ENCODE measurements at regions not wholly inside any gene's neighbourhood (a gene's known extent, or its start where the extent isn't known, plus 50 kb on each side); places are given as distances from the start of the nearest gene placed in this dataset.

DNA sequence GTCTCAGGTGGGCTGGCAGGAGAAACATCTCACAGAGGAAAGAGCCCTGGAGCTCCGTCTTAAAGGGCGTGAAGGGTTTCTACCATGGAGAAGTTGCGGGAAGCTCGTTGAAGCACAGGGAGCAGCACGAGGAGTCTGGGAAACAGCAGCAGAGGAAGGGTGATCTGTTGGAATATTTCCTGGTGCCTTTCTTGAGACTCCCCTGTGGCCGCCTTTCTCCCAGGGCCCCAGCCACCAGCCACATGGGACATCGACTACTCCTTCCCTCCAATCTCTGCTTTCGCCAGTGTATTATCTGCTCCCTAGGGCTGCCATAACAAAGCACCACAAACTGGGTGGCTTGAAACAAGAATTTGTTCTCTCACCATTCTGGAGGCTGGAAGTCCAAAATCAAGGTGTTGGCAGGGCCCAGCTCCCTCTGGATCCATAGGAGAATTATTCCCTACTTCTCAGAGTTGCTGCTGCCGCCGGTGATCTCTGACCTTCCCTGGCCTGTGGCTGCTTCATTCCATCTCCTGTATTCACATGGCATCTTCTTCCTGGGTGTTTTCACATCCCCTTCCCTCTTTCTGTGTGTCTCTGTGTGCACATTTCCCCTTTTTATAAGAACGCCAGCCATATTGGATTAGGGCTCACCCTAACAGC is 152.8 kb upstream of the GSC start:
- DNase-seq, result no peak

DNA sequence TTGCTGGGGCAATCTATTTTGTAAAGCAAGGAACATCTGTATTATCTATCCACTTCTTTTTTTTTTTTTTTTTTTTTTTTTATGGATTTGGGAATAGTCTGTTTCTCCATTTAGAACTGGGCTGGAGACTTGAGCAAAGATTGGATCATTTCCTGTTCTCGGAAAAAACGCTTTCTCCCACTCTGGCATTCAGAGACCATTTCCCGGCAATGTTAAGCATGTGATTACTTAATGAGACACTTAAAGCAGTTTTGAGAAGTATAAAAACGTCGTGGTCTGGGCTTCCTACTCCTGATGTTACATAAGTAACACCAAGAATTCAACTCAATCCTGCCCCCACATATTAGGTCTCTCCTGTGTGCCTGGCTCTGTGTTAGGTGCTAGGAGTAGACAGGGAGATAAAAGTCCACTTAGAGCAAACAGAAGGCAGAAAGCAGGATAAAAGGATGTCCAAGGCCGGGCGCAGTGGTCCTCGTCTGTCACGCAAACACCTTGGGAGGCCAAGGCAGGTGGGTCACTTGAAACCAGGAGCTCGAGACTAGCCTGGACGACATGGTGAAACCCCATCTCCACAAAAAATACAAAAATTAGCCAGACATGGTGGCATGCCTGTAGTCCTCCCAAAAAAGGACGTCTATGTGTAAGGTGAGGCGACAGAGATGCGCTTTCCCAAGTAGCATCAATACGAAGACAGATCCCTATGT is 152.1 kb upstream of the GSC start:
- DNase-seq, result no peak

DNA sequence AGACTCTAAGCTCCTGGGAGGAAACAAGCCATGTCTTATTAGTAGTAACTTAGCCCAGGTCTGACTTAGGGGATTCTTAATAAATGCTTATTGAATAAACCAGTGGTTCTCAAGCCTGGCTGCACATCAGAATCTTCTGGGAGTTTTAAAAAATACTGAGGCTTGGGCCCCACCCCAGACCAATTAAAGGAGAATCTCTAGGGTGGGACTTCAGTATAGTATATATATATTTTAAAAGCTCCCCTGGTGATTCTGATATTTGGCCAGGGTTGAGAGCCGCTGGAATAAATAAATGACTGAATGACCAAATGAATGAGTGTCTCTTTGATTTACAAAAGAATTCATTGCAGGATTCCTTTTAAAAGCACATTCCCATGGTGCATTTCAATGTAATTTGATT is 151.5 kb upstream of the GSC start:
- no peak for DNase-seq

DNA sequence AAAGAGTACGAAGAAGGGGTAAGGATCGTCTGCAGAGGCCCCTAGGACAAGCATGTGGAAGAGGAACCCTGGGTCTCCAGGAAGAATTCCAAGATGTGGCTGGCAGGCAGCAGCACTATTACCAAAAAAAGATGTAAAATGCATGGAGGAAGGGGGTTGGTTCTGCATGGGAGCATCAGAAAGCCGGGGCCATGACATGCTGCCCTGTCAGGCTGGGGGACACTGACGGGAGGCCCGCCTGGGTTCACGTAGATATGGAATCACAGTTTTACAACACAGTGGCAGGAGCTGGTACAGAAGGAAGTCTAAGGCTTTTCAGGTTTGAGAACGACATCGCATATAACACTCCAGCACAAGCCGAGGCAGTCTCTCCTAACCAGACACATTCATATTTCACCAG is 150.0 kb upstream of the GSC start:
- no peak for DNase-seq

DNA sequence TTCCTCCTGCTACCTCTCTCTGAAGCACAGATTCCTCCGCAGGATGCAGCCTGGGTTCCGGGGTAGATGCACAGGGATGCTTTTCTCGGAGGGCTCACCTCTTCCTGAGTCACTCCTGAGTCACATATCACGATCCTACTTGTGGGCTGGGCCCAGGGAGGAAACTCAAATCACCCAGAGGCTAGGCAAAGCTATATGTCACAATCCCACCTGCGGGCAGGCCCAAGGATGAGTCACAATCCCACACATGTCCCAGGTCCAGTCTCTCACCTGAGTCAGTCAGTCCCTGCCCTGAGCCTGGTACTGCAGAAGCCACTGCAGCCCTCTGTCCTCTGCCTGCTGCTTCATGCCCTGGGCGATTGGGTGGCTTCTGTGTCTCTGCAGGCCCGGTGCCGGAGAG is 149.0 kb upstream of the GSC start:
- DNase-seq, result no peak

DNA sequence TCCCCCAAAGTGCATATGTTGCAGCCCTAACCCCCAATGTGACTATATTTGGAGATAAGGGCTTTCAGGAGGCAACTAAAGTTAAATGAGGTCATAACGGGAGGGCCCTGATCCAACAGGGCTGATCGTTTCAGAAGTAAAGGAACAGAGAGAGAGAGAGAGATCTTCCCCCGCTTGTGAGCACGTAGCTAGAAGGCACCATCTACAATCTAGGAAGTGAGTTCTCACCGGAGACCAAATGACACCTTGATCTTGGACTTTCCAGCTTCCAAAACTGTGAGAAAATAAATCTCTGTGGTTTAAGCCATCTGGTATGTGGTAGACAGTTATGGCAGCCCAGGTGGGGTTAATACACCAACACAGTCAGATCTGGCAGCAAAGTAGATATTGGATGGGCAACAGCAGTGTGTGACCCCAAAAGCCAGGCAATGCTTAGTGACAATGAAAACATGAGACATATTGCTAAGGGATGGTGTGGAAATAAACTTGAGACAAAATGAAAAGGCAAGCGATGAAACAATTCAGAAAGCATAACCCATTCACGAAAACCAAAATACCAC is 147.2 kb upstream of the GSC start:
- DNase-seq, result no peak

DNA sequence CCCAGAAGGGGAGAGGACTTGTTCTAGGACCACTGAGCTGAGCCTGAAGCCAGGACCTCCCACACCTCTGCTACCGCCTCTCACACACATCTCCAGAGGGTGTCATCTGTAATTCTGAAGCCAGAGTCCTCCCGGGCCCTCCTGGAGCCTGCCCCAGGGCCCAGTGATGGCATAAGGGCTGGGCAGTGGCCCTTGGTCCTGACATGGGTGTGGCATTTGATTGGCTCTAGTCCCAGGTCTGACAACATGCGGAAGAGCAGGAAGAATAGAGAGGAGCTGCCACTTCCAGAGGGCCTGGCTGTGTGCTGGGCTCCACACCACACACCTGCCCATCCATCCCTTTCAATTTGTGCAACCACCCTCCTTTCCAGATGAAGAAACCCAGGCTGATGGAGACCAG is 144.3 kb upstream of the GSC start:
- DNase-seq, result no peak

DNA sequence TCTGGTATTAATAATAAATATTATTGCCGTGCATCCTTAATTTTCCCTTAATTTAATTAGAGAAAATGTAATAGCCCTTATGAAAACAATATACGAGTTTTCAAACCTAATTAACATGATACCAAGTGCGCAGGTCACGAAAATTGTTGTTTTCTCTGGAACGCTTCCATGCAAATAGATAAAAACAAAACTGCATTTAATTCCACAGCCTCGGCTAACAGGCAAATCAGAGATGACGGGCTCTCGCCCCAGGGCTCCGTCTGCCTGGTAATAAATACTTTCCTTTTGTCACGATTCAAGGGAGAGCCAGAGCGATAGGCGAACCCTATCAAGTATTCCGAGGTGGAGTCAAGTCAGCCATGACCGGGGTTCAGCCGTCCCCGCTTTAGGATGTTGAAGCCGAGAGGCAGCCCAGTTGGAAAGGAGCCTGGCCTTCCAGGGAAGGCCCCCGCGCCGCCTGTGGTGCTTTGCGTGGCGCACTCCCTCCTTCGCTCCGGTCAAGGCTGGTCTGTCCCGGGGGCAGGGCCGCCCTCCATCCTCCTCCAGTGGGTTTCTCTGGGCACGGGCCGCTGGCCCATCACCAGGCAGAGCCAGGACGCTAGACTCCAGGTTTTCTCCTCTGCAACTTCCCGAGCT is 137.8 kb upstream of the GSC start:
- DNase-seq, result no peak

DNA sequence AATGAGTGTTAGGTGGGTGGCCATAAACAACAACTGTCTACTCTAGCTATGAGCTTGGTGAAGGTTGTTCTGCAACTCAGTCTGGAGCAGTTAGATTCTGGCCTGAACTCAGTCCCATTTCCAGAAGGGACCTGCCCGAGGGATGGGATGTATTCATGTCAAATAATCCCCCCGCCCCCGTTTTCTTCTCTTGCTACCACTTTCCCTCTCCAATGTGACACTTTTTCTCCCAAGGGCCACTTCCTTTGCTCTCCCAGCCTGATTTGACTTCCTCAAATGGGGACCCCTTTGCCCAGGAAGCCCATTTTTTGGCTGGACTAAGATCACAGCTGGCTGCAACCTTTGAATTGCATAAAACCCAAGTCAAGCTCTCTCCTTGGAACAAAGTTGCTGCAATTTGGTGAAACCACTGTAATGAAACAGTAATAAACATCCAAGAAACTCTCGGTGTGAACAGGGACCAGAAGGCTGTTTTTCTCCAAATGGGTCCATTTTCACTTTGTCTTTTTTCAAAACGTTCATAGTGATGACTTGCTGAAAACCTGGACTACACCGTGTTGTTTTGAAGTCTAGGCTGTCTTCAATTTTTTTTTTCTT is 137.2 kb upstream of the GSC start:
- no peak for DNase-seq

DNA sequence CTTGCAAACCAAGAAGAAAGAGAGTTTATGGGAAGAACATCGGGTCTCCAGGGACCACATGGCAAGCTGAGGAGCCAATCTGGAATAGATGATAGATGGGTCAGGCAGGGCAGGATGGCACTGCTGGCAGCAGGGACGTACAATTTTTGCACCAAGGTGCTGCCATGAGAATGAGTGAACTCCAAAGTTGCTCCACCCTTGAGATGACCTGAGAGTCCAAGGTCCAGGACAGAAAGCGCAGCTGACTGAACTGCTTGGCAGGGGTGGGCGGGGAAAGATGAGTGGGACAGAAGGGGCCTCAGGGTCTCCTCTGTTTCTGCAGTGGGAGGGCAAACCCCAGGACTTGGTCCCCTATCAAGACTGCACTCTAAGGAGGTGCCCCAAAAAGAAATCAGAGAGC is 136.7 kb upstream of the GSC start:
- no peak for DNase-seq

DNA sequence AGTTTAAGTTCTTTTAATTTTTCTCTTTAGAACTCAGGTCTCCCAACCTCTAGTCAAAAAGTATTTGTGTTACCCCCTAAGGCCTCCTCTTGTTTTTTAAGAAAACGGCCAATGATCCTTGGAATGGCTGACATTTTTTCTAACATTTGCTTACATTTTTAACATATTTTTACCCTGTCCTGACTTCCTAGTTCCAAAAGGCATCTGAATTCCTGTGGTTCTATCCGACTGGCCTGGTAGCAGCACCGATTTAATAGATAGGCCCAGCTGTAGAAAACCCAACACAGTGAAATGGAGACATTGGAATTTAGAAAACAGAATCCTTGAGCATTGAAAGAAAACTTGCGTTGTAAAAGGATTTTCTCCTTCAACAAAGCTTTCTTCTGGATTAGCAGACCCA is 134.7 kb upstream of the GSC start:
- no peak for DNase-seq

DNA sequence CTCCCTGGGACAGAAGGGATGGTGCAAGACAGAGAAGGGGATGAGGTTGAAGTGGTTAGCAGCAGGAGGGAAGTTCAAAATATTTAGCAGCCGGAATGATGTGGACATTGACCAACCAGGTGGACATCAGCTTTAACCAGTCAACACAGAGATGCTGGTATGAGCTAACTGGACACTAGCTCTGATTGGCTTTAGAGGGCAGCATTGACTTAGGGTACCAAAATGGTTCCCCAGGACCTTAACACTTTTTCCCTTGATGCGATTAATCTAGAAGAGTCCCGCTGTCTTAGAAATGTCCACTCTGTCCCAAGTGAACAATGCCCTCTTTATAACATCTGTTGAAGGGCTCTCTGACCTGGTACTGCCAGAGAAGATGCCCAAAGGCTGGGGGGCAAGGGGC is 134.0 kb upstream of the GSC start:
- no peak for DNase-seq

DNA sequence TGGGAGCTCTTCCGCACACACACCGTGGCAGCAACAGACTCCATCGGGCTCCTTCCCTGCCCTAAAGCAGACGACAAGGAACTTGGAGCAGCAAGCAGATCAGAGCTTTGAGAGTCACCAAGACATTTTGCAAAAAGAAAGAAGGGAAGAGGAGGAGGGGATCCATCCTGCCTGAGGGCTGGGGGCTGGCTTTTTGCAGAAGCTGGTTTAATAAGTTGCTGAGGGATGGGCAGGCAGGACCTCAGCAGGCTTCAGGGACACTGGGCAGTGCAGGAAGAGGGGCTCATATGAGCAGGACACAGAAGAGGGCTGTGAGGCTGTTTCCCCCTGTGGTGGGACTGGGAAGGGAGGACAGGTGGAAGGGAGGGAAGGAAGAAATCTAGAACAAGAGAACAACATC is 133.4 kb upstream of the GSC start:
- no peak for DNase-seq

DNA sequence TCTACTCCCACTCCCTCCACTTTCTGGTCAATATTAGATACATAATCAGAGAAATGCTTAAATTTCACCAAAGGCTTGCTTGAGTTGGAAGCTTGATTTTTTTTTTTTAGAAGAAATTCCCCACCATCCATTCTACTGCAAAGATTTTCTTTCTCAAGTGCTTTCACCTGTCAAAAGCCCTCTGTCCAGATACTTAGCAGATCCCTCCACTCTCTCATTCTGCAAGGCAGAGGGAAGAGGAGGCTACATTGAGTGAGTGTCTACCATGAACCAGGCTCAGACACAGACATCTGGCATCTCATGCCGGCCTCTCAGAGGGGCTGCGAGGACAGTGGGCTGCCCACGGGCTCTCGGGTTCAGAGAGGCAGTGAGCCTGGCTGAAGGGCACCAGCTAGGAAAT is 127.6 kb upstream of the GSC start:
- DNase-seq, result no peak

DNA sequence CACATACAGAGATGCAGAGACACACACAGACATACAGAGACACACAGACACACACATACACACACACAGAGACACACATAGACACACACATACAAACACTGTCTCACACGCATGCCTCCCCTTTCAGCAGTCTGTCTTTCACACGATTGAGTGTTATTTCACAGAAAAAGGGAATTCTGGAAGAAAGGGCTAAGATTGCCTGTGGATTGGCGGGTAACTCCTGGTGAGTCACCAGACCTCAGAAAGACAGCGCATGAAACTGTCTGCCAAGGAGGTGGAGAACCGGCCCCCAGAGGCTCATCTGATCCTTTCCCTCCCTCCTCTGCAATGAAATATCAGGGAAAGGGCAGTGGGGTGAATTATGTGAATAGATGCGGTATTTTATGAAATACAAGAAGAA is 127.2 kb upstream of the GSC start:
- no peak for DNase-seq

DNA sequence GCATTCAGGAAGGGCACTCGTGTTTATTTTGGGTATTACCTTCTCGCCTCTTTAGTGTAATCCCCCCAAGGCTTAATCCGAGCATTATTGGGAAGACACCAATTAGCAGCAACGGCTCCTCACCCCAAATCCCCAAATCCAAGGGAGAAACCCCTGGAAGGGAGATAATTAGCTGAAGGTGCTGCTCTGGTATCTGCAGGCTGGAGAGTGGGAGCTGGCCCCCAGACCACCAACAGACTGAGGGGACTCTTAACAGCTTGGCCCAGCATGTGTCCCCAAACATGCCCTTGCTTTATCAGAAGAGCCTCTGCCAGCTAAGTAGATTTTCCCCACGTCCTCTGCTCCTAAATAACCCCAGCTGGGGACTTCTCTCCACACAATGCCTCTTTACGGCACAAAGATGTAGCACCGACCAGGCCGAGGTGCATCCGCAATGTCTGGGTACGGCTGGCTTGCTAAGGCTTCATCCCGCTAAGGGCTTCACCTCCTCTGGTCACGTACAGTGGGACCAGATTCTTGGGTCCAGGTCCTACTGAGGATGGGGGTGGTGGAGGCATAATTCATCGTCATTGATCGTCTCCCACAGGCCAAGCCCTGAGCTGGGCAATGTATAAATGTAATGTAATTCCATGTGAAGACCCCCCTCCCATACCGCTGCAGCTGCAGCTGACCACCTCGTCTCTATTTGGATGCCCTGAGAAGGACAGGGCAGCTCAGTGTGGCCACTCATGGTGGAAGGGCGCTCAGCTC is 123.7 kb upstream of the GSC start:
- DNase-seq, result no peak

DNA sequence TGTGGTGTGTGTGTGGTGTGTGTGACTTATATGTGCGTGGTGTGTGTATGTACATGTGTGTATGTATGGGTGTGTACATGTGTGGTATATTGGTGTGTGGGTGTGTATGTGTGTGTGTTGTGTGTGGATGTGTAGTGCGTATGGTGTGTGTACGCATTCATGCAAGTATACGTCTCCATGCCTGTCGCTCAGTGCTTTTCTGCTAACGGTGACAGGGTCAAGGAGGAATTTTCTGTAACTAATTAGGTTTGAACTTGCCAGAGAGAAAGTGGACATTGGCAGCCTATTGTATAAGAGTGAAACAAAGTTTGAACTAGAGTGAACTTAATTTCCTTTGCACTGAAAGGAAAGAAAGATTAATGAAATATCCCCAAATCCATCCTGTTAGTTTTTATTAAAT is 120.9 kb upstream of the GSC start:
- no peak for DNase-seq

DNA sequence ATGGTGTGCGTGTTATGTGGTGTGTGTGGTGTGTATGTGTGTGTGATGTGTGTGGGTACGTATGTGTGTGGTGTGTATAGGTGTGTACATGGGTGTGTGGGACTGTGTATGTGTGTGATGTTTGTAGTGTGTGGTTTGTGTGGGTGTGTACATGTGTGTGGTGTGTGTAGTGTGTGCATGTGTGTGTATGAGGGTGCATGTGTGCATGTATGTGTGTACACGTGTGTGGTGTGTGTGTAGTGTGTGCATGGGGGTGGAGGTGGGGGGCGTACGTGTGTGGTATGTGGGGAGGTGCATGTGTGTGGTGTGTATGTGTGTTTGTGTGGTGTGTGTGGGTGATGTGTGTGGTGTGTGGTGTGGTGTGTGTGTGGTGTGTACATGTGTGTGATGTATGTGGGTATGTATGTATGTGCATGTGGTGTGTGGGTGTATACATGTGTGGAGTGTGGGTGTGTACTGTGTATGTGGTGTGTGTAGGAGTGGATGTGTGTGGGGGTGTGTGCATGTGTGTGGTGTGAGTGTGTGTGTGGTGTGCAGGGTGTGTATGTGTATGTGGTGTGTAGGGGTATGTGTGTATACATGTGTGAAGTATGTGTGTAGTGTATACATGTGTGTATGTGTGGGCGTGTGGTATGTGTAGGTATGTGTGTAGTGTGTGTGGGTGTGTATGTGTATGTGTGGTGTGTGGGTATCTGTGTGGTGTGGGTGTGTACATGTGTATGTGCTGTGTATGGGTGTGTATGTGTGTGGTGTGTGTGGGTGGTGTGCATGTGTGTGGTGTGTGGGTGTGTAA is 119.8 kb upstream of the GSC start:
- DNase-seq, result no peak

DNA sequence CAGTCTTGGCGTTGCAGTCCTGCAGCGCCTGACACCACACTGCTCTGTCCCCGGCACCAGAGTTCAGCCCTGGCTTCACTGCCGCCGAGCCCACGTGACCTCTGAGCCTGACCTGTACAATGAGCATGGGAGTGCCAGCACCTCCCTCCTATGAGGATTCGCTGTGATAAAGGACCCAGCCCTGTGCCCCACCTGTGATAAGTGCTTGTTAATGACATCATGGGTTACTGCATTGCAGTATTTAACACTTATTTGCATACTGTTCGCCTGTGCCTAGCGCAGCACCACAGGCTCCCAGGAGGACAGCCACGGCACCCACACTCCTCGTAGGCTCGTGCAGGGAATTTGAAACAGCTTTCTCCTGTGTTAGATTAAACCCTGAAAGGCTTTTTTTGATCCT is 118.2 kb upstream of the GSC start:
- DNase-seq, result no peak

DNA sequence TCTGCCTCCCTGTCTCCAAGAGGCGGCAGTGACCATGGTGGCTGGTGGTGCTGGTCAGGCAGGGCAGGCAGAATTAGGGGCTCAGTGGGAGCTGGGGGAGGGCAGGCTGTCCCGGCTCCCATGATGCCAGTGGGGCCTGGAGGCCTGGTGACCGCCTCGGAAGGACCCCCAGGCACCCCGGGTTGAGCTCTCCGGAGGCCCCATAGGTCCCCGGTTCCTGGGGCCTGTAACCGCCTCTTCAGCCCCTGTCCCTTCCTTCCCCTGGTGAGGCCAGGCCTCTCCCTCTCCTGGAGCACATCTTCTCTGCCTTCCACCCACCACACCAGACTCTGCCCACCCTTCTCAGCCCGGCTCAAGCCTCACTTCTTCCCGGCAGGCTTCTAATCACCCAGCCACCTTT is 117.7 kb upstream of the GSC start:
- no peak for DNase-seq

DNA sequence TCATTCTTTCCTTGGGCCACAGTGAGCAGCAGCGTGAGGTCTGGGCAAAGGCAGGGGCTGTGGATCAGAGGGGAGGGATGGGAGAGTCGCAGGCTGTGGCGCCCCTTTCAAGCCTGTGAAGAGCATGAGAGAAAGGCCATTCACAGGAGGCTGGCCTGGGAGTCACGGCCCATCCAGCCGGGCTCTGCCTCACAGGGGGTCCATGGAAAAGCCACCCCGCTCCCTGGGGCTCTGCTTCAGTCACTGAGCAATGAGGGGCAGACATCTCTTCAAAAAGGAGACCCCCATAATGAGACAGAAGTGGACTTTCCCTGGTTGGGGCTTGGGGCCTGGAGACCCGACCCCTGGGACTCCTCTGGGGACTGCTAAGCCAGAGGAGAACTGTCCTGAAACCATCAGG is 117.0 kb upstream of the GSC start:
- DNase-seq, result no peak

DNA sequence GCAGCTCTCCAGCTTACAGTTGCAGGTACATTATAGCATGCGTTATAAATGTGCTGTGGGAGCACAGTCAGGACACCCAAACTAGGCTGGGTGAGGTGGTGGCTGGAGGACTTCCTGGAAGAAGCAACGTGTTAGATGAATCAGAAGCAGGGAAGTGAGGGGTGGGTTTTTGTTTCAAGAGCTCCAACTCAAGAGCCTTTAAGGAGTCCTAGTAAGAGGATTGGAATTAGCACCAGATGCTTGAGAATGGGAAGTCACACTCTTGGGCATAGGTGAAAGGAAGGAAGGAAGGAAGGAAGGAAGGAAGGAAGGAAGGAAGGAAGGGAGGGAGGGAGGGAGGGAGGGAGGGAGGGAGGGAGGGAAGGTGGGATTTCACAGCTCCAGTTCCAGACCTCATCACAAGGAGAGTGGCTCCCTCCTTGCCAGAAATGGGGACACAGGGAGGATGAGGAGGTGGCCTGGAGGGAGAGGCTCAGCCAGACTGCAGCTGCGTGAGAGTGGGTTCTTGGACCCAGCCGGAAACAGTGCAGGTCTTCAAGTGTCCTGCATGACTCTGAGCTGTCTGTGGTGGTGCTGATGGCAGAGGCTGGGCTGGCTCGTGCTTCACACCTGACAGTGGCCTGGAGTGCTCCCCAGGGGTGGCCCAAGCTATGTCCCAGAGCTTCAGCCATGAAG is 115.7 kb upstream of the GSC start:
- no peak for DNase-seq

Data from NCI-H2081 (cell line).